ENCODE measurements at regions not wholly inside any gene's neighbourhood (a gene's known extent, or its start where the extent isn't known, plus 50 kb on each side); places are given as distances from the start of the nearest gene placed in this dataset.

DNA sequence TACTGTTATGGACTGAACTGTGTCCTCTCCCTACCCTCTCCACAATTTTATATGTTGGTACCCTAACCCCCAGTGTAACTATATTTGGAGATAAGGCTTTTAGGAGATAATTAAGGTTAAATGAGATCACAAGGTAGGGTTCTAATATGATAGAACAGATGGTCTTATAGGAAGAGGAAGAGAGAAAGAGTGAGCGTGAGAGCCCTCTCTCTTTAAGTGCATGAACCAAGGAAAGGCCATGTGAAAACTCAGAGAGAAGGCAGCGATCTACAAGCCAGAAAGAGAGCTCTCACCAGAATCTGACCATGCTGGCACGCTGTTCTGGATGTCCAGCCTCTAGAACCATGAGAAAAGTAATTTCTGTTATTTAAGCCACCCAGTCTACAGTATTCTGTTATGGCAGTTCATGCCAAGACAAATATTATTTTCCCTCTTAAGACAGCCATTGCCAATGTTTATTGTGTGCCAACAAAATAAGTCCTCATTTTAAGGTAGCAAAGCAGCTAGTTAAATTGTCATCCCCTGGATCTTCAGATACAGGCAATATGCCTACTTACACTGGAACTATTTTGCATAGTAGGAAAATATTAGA lies 336.2 kb downstream of the MID1IP1 start:
- Mint-ChIP-seq H3K4me1 (ENCODE audit: low read depth) (no peaks in the 10 kb centered on the region), H3K9me3 (no peaks in the 10 kb centered on the region), H3K27ac (no peak overlapping the region), H3K4me3 (no peak overlapping the region), H3K36me3 (ENCODE audit: low read depth) (no peaks in the 10 kb centered on the region), H3K27me3 (no peaks in the 10 kb centered on the region)
- POLR2A ChIA-PET, result no interaction called here
- TF ChIP-seq, protein P1, sequence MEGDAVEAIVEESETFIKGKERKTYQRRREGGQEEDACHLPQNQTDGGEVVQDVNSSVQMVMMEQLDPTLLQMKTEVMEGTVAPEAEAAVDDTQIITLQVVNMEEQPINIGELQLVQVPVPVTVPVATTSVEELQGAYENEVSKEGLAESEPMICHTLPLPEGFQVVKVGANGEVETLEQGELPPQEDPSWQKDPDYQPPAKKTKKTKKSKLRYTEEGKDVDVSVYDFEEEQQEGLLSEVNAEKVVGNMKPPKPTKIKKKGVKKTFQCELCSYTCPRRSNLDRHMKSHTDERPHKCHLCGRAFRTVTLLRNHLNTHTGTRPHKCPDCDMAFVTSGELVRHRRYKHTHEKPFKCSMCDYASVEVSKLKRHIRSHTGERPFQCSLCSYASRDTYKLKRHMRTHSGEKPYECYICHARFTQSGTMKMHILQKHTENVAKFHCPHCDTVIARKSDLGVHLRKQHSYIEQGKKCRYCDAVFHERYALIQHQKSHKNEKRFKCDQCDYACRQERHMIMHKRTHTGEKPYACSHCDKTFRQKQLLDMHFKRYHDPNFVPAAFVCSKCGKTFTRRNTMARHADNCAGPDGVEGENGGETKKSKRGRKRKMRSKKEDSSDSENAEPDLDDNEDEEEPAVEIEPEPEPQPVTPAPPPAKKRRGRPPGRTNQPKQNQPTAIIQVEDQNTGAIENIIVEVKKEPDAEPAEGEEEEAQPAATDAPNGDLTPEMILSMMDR (IDR thresholded peaks at IDR 0.05), result no peak
- CTCF ChIA-PET, result no interaction called here
- ATAC-seq (no peak), DNase-seq (no peak)
- intact Hi-C loops (cut with micrococcal nuclease), result loop anchor here (10.0 kb wide), 1 partner anchor 57 kb away; no protein-coding TSS in a partner anchor

DNA sequence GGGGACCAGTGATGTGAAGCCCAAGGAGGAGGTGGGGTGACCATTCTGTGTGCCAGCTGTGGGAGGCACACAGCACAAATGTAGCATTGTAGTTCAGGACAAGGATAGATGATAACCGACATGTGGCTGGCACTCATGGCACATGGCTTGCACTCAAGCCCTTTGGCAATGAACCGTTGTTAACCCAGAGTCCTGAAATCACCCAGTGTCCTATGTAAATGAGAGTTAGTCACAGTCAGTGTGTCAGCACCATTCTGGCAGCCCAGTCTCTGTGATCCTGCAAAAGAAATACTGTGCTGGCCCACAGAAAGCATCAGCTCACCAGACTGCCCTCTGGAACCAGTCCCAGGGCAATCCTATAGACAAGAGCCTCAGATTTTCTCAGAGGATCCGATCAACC lies 339.3 kb downstream of the MID1IP1 start:
- Mint-ChIP-seq H3K4me3 (no peak overlapping the region), H3K36me3 (ENCODE audit: low read depth) (no peaks in the 10 kb centered on the region), H3K4me1 (ENCODE audit: low read depth) (no peaks in the 10 kb centered on the region), H3K9me3 (no peaks in the 10 kb centered on the region), H3K27ac (no peak overlapping the region), H3K27me3 (peaks cover 2% of the 10 kb centered on the region)
- POLR2A ChIA-PET, result no interaction called here
- intact Hi-C loops (cut with micrococcal nuclease), result no loop called here
- CTCF ChIA-PET, result no interaction called here
- no peak for DNase-seq
- ATAC-seq, result no peak
- TF ChIP-seq, protein P1 (IDR thresholded peaks at IDR 0.05), result no peak

DNA sequence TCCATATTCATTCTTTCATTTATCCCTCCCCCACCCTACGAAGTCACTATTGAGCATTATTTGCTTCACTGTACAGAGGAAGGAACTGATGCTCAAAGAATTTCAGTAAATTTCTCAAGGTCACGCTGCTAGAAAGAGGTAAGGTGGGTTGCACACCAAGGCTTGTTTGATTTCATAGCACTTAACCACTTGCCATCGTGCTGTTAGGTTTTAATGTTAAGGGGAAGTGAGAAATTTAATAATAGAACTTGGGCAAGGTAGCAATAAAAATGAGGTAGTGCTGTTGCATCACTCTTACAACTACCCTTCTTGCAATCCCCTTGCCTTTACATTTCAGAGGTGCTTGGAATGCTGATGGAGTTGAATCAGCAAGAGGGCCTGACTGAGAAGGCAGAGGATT lies 343.1 kb downstream of the MID1IP1 start:
- Mint-ChIP-seq H3K9me3 (no peaks in the 10 kb centered on the region), H3K4me3 (no peak overlapping the region), H3K27ac (no peak overlapping the region), H3K36me3 (ENCODE audit: low read depth) (no peaks in the 10 kb centered on the region), H3K27me3 (peaks cover 2% of the 10 kb centered on the region), H3K4me1 (ENCODE audit: low read depth) (no peaks in the 10 kb centered on the region)
- intact Hi-C loops (cut with micrococcal nuclease), result no loop called here
- no peak for ATAC-seq
- CTCF ChIA-PET, result no interaction called here
- no peak for DNase-seq
- TF ChIP-seq, protein P1 (IDR thresholded peaks at IDR 0.05), result no peak
- POLR2A ChIA-PET, result no interaction called here

DNA sequence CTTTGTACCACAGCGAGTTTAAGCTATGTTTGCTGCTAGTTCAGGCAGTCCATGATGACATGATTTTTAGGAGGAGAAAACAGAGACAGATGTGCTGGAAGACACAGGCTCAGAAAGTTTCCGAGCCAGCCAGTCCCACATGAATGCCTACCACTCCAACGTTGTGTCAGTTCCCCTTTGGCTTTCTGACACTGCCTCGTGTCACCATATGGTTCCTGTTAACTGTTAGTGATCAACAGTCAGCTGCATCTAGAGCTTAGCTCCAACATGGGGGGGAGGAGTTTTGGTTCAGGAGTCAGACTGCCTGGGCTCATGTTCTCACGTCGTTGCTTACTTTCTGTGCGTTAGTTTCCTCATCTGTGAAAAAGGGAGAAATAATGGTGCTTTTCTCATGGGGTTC lies 343.7 kb downstream of the MID1IP1 start:
- no peak for DNase-seq
- Mint-ChIP-seq H3K4me1 (ENCODE audit: low read depth) (no peaks in the 10 kb centered on the region), H3K36me3 (ENCODE audit: low read depth) (no peaks in the 10 kb centered on the region), H3K27ac (no peak overlapping the region), H3K4me3 (no peak overlapping the region), H3K9me3 (no peaks in the 10 kb centered on the region), H3K27me3 (peaks cover 2% of the 10 kb centered on the region)
- TF ChIP-seq, protein P1 (IDR thresholded peaks at IDR 0.05), result no peak
- ATAC-seq, result no peak
- POLR2A ChIA-PET, result no interaction called here
- CTCF ChIA-PET, result no interaction called here
- intact Hi-C loops (cut with micrococcal nuclease), result no loop called here

DNA sequence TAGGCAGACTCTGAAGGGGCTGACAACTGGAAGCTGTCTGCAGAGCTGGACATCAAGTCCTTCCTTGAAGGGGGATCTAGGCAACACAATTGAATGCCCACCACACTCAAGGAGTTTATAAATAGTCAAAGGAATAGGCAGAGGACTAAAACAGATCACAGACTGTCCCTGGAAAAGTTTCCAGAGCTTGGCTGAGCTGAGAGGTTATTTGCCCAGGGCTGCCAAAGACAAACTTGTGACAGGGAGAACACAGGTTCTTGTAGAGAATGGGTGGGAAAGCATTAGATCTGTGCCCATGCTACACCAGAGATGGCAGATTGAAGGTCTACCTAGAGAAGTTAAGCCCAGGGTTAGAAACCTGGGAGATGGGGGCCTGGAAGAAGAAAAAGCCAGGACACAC lies 344.6 kb downstream of the MID1IP1 start:
- peaks cover 2% of the 10 kb centered on the region for H3K27me3 Mint-ChIP-seq

More for the DNA sequence above, 344.6 kb downstream of the MID1IP1 start:
- ATAC-seq (no peak), DNase-seq (no peak)
- TF ChIP-seq, protein P1 (IDR thresholded peaks at IDR 0.05), result no peak
- Mint-ChIP-seq H3K9me3 (no peaks in the 10 kb centered on the region), H3K4me1 (ENCODE audit: low read depth) (no peaks in the 10 kb centered on the region), H3K36me3 (ENCODE audit: low read depth) (no peaks in the 10 kb centered on the region), H3K27ac (no peak overlapping the region), H3K4me3 (no peak overlapping the region)
- CTCF ChIA-PET, result no interaction called here
- POLR2A ChIA-PET, result no interaction called here
- intact Hi-C loops (cut with micrococcal nuclease), result no loop called here
